ENCODE measurements at regions not wholly inside any gene's neighbourhood (a gene's known extent, or its start where the extent isn't known, plus 50 kb on each side); places are given as distances from the start of the nearest gene placed in this dataset.

DNA sequence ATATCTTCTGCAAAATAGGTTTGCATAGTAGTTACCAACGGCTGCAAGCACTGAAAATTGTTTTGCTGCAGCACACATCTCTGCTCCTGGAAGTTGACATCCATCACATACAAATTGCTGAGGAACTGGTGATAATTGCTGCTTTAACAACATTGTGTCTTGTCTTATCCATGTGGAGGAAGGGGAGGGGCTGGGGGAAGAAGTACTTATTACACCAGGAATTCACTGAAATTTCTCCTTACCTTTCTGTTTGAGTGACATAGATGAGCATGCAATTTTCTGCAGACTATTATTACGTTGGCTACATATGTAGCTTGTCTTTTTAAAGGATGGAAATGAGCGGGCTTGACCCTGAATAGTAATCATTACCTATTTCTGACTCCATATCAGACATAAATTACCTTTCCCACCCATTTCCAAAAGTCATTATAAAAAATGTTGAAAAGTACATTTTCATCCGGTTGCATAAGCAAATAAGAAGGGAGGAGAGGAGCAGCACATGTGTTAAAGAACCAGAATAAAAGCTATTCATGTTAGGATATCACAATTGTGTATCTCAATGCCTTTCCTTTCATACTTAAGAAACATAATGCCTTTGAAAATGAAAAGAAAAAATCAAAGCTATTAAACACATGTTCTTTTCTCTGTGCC lies 1905.6 kb downstream of the PCDH7 start:
- no peaks in the 10 kb centered on the region for H3K36me3 ChIP-seq
- H3K4me3 ChIP-seq (ENCODE audit: low read depth, low read length): no peak overlapping the region
- no peaks in the 10 kb centered on the region for H3K4me1 ChIP-seq
- no peak for DNase-seq
- no peaks in the 10 kb centered on the region; the same call in 1 of the 2 replicates for H3K9me3 ChIP-seq
- TF ChIP-seq CTCF (IDR thresholded peaks at IDR 0.05; ENCODE audit: low read depth, low read length): no peak
- no peaks in the 10 kb centered on the region for H3K27me3 ChIP-seq

- no peak for TF ChIP-seq CTCF (IDR thresholded peaks at IDR 0.05; ENCODE audit: low read depth, low read length)
- Histone ChIP-seq H3K4me3 (ENCODE audit: low read depth, low read length) (no peak overlapping the region), H3K4me1 (no peaks in the 10 kb centered on the region), H3K36me3 (no peaks in the 10 kb centered on the region), H3K27me3 (no peaks in the 10 kb centered on the region), H3K9me3 (no peaks in the 10 kb centered on the region; the same call in 1 of the 2 replicates)
- no peak for DNase-seq
Observed at GRCh38 chr4:32631831-32632230, 1911.7 kb downstream of the PCDH7 start.

DNA sequence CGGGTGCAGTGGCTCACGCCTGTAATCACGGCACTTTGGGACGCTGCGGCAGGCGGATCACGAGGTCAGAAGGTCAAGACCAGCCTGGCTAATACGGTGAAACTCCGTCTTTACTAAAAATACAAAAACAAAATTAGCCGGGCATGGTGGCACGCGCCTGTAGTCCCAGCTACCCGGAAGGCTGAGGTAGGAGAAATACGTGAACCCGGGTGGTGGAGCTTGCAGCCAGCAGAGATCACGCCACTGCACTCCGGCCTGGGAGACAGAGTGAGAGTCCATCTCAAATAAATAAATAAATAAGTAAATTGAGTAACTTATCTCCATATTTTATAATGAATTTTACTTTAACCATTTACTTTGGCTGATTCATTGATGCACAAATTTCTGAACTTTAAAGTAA lies 1913.3 kb downstream of the PCDH7 start:
- TF ChIP-seq CTCF (IDR thresholded peaks at IDR 0.05; ENCODE audit: low read depth, low read length): no peak
- Histone ChIP-seq H3K9me3 (no peaks in the 10 kb centered on the region), H3K36me3 (no peaks in the 10 kb centered on the region), H3K4me1 (no peaks in the 10 kb centered on the region), H3K27me3 (no peaks in the 10 kb centered on the region), H3K4me3 (ENCODE audit: low read depth, low read length) (no peak overlapping the region)
- DNase-seq: no peak

DNA sequence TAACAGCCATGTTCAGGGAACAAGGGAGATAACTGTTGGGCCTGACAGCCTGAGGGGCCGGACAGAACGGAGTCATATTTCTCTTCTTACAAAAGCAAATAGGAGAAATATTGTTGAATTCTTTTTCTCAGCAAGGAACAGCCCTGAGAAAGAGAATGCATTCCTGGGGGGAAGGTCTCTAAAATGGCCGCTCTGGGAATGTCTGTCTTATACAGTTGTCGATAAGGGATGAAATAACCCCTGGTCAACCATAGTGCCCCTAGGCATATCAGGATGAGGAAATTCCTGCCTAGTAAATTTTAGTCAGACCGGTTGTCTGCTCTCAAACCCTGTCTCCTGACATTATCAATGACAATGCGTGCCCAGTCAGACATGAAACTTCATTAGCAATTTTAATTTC lies 1925.5 kb downstream of the PCDH7 start:
- Histone ChIP-seq H3K4me3 (ENCODE audit: low read depth, low read length) (no peak overlapping the region), H3K36me3 (no peaks in the 10 kb centered on the region), H3K27me3 (no peaks in the 10 kb centered on the region), H3K9me3 (no peaks in the 10 kb centered on the region), H3K4me1 (no peaks in the 10 kb centered on the region)
- no peak for DNase-seq
- TF ChIP-seq CTCF (IDR thresholded peaks at IDR 0.05; ENCODE audit: low read depth, low read length): no peak

DNA sequence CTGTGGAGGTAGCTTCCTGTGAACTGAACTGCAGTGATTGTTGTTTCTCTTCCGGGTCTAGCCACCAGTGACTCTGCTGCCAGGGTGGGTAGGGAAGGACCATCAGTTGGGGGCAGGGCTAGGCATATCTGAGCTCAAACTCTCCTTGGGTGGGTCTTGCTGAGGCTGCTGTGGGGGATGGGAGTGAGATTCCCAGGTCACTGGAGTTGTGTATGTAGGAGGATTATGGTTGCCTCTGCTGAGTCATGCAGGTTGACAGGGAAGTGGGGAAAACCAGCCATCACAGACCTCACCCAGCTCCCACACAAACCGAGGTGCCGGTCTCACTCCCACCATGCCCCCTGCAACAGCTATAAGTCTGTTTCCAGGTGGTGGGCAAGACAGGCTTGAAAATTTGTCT lies 1937.8 kb downstream of the PCDH7 start:
- TF ChIP-seq CTCF (IDR thresholded peaks at IDR 0.05; ENCODE audit: low read depth, low read length): no peak
- H3K4me1 ChIP-seq: no peaks in the 10 kb centered on the region
- no peaks in the 10 kb centered on the region for H3K36me3 ChIP-seq
- H3K4me3 ChIP-seq (ENCODE audit: low read depth, low read length): no peak overlapping the region
- H3K9me3 ChIP-seq: no peaks in the 10 kb centered on the region
- no peak for DNase-seq
- no peaks in the 10 kb centered on the region for H3K27me3 ChIP-seq

- no peaks in the 10 kb centered on the region for H3K4me1 ChIP-seq
- no peak for DNase-seq
- no peaks in the 10 kb centered on the region for H3K9me3 ChIP-seq
- no peaks in the 10 kb centered on the region for H3K27me3 ChIP-seq
- H3K4me3 ChIP-seq (ENCODE audit: low read depth, low read length): no peak overlapping the region
- TF ChIP-seq CTCF (IDR thresholded peaks at IDR 0.05; ENCODE audit: low read depth, low read length): no peak
- no peaks in the 10 kb centered on the region for H3K36me3 ChIP-seq
Observed at GRCh38 chr4:32661229-32661628, 1941.1 kb downstream of the PCDH7 start.

Data from BE2C (cell line).